Cardiac muscle cell (in vitro differentiated cells and primary cell): ENCODE measurements at regions not wholly inside any gene's neighbourhood (a gene's known extent, or its start where the extent isn't known, plus 50 kb on each side); places are given as distances from the start of the nearest gene placed in this dataset.
"Not testable (repeated sequence)": the region's sequence is repeated elsewhere in the genome, so short reads cannot be mapped to it uniquely, and the experiment has no call there.

Experiments
- DNase-seq, 2 donors: peaks; one replicate each; pipeline versions ENCODE4 v3.0.0 to v3.0.0-alpha.2; 2010 to 2017; ENCODE audit warnings: low read depth in 1 of 2, low spot score in 1 of 2
- H3K27ac ChIP-seq: fragments of 200-600 bp; sonication (generic); 2 replicates; pipeline ENCODE4 v1.5.1; 2016
- H3K27me3 ChIP-seq: fragments of 200-600 bp; sonication (generic); 2 replicates; pipeline ENCODE4 v1.6.0; 2016; ENCODE audit warnings: control low read depth
- H3K36me3 ChIP-seq: fragments of 200-600 bp; sonication (generic); 2 replicates; pipeline ENCODE4 v1.5.1; 2016; ENCODE audit warnings: control low read depth
- H3K4me1 ChIP-seq: fragments of 200-600 bp; sonication (generic); 2 replicates; pipeline ENCODE4 v1.8.1; 2017; ENCODE audit warnings: low read depth, mild to moderate bottlenecking, mixed run types
- H3K4me3 ChIP-seq: fragments of 200-600 bp; sonication (generic); 2 replicates; pipeline ENCODE4 v1.5.1; 2016; ENCODE audit warnings: mild to moderate bottlenecking
- H3K9me3 ChIP-seq: fragments of 200-600 bp; sonication (generic); 2 replicates; pipeline ENCODE4 v1.5.1; 2017; ENCODE audit warnings: low read depth, mild to moderate bottlenecking, control low read depth
- CTCF ChIP-seq: IDR thresholded peaks from 2 replicates; pipeline ENCODE4 v1.5.1; 2012; ENCODE audit warnings: low read depth, mild to moderate bottlenecking, low read length

- H3K4me3 ChIP-seq, result no peak overlapping the region
- TF ChIP-seq CTCF, result no peak
- H3K9me3 ChIP-seq, result no peaks in the 10 kb centered on the region
- no peaks in the 10 kb centered on the region for H3K36me3 ChIP-seq
- H3K27ac ChIP-seq, result no peak overlapping the region
- H3K4me1 ChIP-seq, result no peaks in the 10 kb centered on the region
- no peaks in the 10 kb centered on the region for H3K27me3 ChIP-seq
- DNase-seq, result no peak
These were observed 161.8 kb downstream of the BTBD3 start for GRCh38 chr20:12079490-12079889.

- Histone ChIP-seq H3K27me3 (no peaks in the 10 kb centered on the region), H3K36me3 (no peaks in the 10 kb centered on the region), H3K9me3 (no peaks in the 10 kb centered on the region), H3K4me3 (no peak overlapping the region), H3K27ac (no peak overlapping the region), H3K4me1 (no peaks in the 10 kb centered on the region)
- no peak for DNase-seq
- no peak for TF ChIP-seq CTCF
These were observed 165.6 kb downstream of the BTBD3 start for GRCh38 chr20:12083269-12083668.

GRCh38 chr20:12084482-12084881 is 166.8 kb downstream of the BTBD3 start:
- no peak for TF ChIP-seq CTCF
- Histone ChIP-seq H3K4me3 (no peak overlapping the region), H3K27me3 (no peaks in the 10 kb centered on the region), H3K27ac (no peak overlapping the region), H3K36me3 (no peaks in the 10 kb centered on the region), H3K9me3 (no peaks in the 10 kb centered on the region), H3K4me1 (no peaks in the 10 kb centered on the region)
- DNase-seq, result no peak

- no peaks in the 10 kb centered on the region for H3K9me3 ChIP-seq
- H3K27me3 ChIP-seq, result no peaks in the 10 kb centered on the region
- no peaks in the 10 kb centered on the region for H3K36me3 ChIP-seq
- DNase-seq, result peak in 1 of 2 donors; percentile 9
- H3K27ac ChIP-seq, result no peak overlapping the region
- peaks cover 2% of the 10 kb centered on the region for H3K4me1 ChIP-seq
- no peak for TF ChIP-seq CTCF
- no peak overlapping the region for H3K4me3 ChIP-seq
These were observed 168.7 kb downstream of the BTBD3 start for GRCh38 chr20:12086359-12086758.

GRCh38 chr20:12090920-12091319 is 173.2 kb downstream of the BTBD3 start:
- Histone ChIP-seq H3K27me3 (no peaks in the 10 kb centered on the region), H3K9me3 (no peaks in the 10 kb centered on the region), H3K36me3 (no peaks in the 10 kb centered on the region), H3K4me1 (peaks cover 5% of the 10 kb centered on the region), H3K4me3 (no peak overlapping the region), H3K27ac (no peak overlapping the region)
- no peak for DNase-seq
- no peak for TF ChIP-seq CTCF

- Histone ChIP-seq H3K36me3 (no peaks in the 10 kb centered on the region), H3K4me1 (peaks cover 5% of the 10 kb centered on the region), H3K27ac (no peak overlapping the region), H3K27me3 (no peaks in the 10 kb centered on the region), H3K4me3 (no peak overlapping the region), H3K9me3 (no peaks in the 10 kb centered on the region)
- TF ChIP-seq CTCF, result no peak
- DNase-seq, result no peak
These were observed 175.5 kb downstream of the BTBD3 start for GRCh38 chr20:12093057-12093796.

- H3K4me3 ChIP-seq, H3K9me3 ChIP-seq, H3K36me3 ChIP-seq, H3K27me3 ChIP-seq, DNase-seq, H3K4me1 ChIP-seq, H3K27ac ChIP-seq: not testable (repeated sequence)
These were observed 176.1 kb downstream of the BTBD3 start for GRCh38 chr20:12093797-12094190.
